Upper lobe of left lung (tissue), 6 donors: ENCODE measurements at regions not wholly inside any gene's neighbourhood (a gene's known extent, or its start where the extent isn't known, plus 50 kb on each side); places are given as distances from the start of the nearest gene placed in this dataset.

Experiments
- ATAC-seq, 2 donors: fragments of 200-7000 bp; cut with Tn5 transposase; one replicate each; pipeline ENCODE4 v1.9.1; 2022; ENCODE audit warnings: mild to moderate bottlenecking in 2 of 2, moderate library complexity in 2 of 2; ENCODE audit not compliant: low FRiP score in 2 of 2
- DNase-seq, 2 donors: peaks; one replicate each; pipeline ENCODE4 v3.0.0-alpha.2; 2019 to 2020
- H3K27ac ChIP-seq, 4 donors: fragments of 200-600 bp; sonication (generic); one replicate each; pipeline ENCODE4 v1.5.1; 2016 to 2019
- H3K27me3 ChIP-seq, 4 donors: fragments of 200-600 bp; sonication (generic); one replicate each; pipeline ENCODE4 v1.5.1; 2017 to 2019
- H3K36me3 ChIP-seq, 4 donors: fragments of 200-600 bp; sonication (generic); one replicate each; pipeline ENCODE4 v1.5.1; 2016 to 2019
- H3K4me1 ChIP-seq, 4 donors: fragments of 200-600 bp; sonication (generic); one replicate each; pipeline ENCODE4 v1.5.1; 2018 to 2019
- H3K4me3 ChIP-seq, 4 donors: fragments of 200-600 bp; sonication (generic); one replicate each; pipeline ENCODE4 v1.5.1; 2017 to 2019; ENCODE audit warnings: mild to moderate bottlenecking in 2 of 4, moderate library complexity in 1 of 4
- H3K9me3 ChIP-seq, 4 donors: fragments of 200-600 bp; sonication (generic); one replicate each; pipeline ENCODE4 v1.5.1; 2018 to 2019
- CTCF ChIP-seq, 6 experiments: fragments of 450-650 bp in 4 of 6; fragments of 200-600 bp in 2 of 6; sonication (generic) in 2 of 6; IDR thresholded peaks; one replicate each; pipeline ENCODE4 v1.5.1; 2016 to 2019; ENCODE audit warnings: antibody characterized with exemption in 6 of 6
- EP300 ChIP-seq, 4 donors: sonication (generic); formaldehyde crosslinking; IDR thresholded peaks; one replicate each; pipeline ENCODE4 v1.5.1; 2017; ENCODE audit warnings: antibody characterized with exemption in 4 of 4, control low read depth in 2 of 4
- POLR2A ChIP-seq, 4 donors: fragments of 450-650 bp; IDR thresholded peaks; one replicate each; pipeline ENCODE4 v1.5.1; 2016 to 2017; ENCODE audit warnings: antibody characterized with exemption in 4 of 4, mild to moderate bottlenecking in 2 of 4
- POLR2AphosphoS5 ChIP-seq, 2 donors: sonication (generic); formaldehyde crosslinking; IDR thresholded peaks; one replicate each; pipeline ENCODE4 v1.5.1; 2017; ENCODE audit warnings: antibody characterized with exemption in 2 of 2
- WGBS, 2 donors: methylation state at CpG; one replicate each; pipeline ENCODE4 v1.1.5; 2017 to 2018; 5-methylcytosine and 5-hydroxymethylcytosine counted together
- donor health status: DM: no; HTN: no; CAD: no; lungs with moderate emphysema.
- donor health status: DM: no; HTN: yes; CAD: no; lungs with severe emphysema.

GRCh38 chr2:160838147-160838546 is 322.1 kb upstream of the TANK start:
- H3K4me1 ChIP-seq = no peaks in the 10 kb centered on the region
- H3K36me3 ChIP-seq = no peaks in the 10 kb centered on the region
- no peaks in the 10 kb centered on the region for H3K9me3 ChIP-seq
- no peak for TF ChIP-seq POLR2A (IDR thresholded peaks at IDR 0.05)
- TF ChIP-seq CTCF (IDR thresholded peaks at IDR 0.05) = no peak
- TF ChIP-seq POLR2AphosphoS5 (IDR thresholded peaks at IDR 0.05) = no peak
- no peak for TF ChIP-seq EP300 (IDR thresholded peaks at IDR 0.05)
- DNase-seq = no peak
- no peak overlapping the region for H3K27ac ChIP-seq
- no peak for ATAC-seq
- no peak overlapping the region for H3K4me3 ChIP-seq
- 82% methylated on average over 1 of the region's 1 CpG for WGBS, 2 donors
- no peaks in the 10 kb centered on the region for H3K27me3 ChIP-seq

- no peaks in the 10 kb centered on the region for H3K4me1 ChIP-seq
- ATAC-seq (no peak), DNase-seq (no peak)
- H3K4me3 ChIP-seq = no peak overlapping the region
- no peaks in the 10 kb centered on the region for H3K36me3 ChIP-seq
- no peak overlapping the region for H3K27ac ChIP-seq
- TF ChIP-seq POLR2AphosphoS5 (IDR thresholded peaks at IDR 0.05) (no peak), EP300 (IDR thresholded peaks at IDR 0.05) (no peak), CTCF (IDR thresholded peaks at IDR 0.05) (no peak), POLR2A (IDR thresholded peaks at IDR 0.05) (no peak)
- peaks cover 0 to under 1% (median 0%) of the 10 kb centered on the region in 4 donors for H3K9me3 ChIP-seq
- 86% methylated on average over 4 of the region's 4 CpGs for WGBS, 2 donors
- H3K27me3 ChIP-seq = no peaks in the 10 kb centered on the region
These were observed 321.5 kb upstream of the TANK start for GRCh38 chr2:160838691-160839090.

GRCh38 chr2:160842286-160842685 is 317.9 kb upstream of the TANK start:
- TF ChIP-seq CTCF (IDR thresholded peaks at IDR 0.05) (no peak), EP300 (IDR thresholded peaks at IDR 0.05) (no peak), POLR2AphosphoS5 (IDR thresholded peaks at IDR 0.05) (no peak), POLR2A (IDR thresholded peaks at IDR 0.05) (no peak)
- no peak for ATAC-seq
- Histone ChIP-seq H3K27me3 (no peaks in the 10 kb centered on the region), H3K9me3 (peaks cover 0 to 12% (median 5%) of the 10 kb centered on the region in 4 donors), H3K4me1 (no peaks in the 10 kb centered on the region), H3K4me3 (no peak overlapping the region), H3K27ac (no peak overlapping the region), H3K36me3 (no peaks in the 10 kb centered on the region)
- WGBS, 2 donors = 89 to 97% methylated on average over 2 to 4 of the region's 4 CpGs
- no peak for DNase-seq

GRCh38 chr2:160859096-160859495 is 301.1 kb upstream of the TANK start:
- ATAC-seq (no peak), DNase-seq (no peak)
- Histone ChIP-seq H3K4me3 (no peak overlapping the region), H3K9me3 (no peaks in the 10 kb centered on the region), H3K27ac (no peak overlapping the region), H3K4me1 (no peaks in the 10 kb centered on the region), H3K36me3 (no peaks in the 10 kb centered on the region), H3K27me3 (no peaks in the 10 kb centered on the region)
- WGBS, 2 donors = 52 to 53% methylated on average over 2 of the region's 2 CpGs
- no peak for TF ChIP-seq POLR2AphosphoS5 (IDR thresholded peaks at IDR 0.05)
- TF ChIP-seq CTCF (IDR thresholded peaks at IDR 0.05) = no peak

- no peaks in the 10 kb centered on the region for H3K9me3 ChIP-seq
- no peak overlapping the region for H3K4me3 ChIP-seq
- 79 to 88% methylated on average over 2 of the region's 2 CpGs for WGBS, 2 donors
- no peaks in the 10 kb centered on the region for H3K27me3 ChIP-seq
- ATAC-seq = no peak
- TF ChIP-seq POLR2AphosphoS5 (IDR thresholded peaks at IDR 0.05) (no peak), EP300 (IDR thresholded peaks at IDR 0.05) (no peak), POLR2A (IDR thresholded peaks at IDR 0.05) (no peak), CTCF (IDR thresholded peaks at IDR 0.05) (no peak)
- no peaks in the 10 kb centered on the region for H3K36me3 ChIP-seq
- DNase-seq = no peak
- no peak overlapping the region for H3K27ac ChIP-seq
- no peaks in the 10 kb centered on the region for H3K4me1 ChIP-seq
These were observed 298.0 kb upstream of the TANK start for GRCh38 chr2:160862226-160862625.
